Activated CD4-positive, alpha-beta T cell treated with anti-CD3 and anti-CD28 coated beads, Interleukin-2, amount 10 ng/mL, durations not matched to agents 7 days and 5 days (primary cell): ENCODE measurements at regions not wholly inside any gene's neighbourhood (a gene's known extent, or its start where the extent isn't known, plus 50 kb on each side); places are given as distances from the start of the nearest gene placed in this dataset.

ENCODE experiments used
- CTCF ChIA-PET: fragments of 350-600 bp; sonication (Branson Sonifier 250); formaldehyde crosslinking; loops from one replicate; lab custom pipeline; 2021; ENCODE audit warnings: antibody characterized with exemption; lab: Charles Lee
- POLR2A ChIA-PET: fragments of 350-600 bp; sonication (Branson Sonifier 250); formaldehyde crosslinking; loops from one replicate; lab custom pipeline; 2021; ENCODE audit warnings: antibody characterized with exemption; lab: Charles Lee
- DNase-seq: peaks from one replicate; pipeline ENCODE4 v3.0.0-alpha.2; 2020
- H3K27ac Mint-ChIP-seq: one replicate; pipeline ENCODE4 v1.8.0; 2021; ENCODE audit warnings: mild to moderate bottlenecking, moderate library complexity, mixed read lengths
- H3K27me3 Mint-ChIP-seq: one replicate; pipeline ENCODE4 v1.8.0; 2021; ENCODE audit warnings: mixed read lengths
- H3K36me3 Mint-ChIP-seq: one replicate; pipeline ENCODE4 v1.8.0; 2021; ENCODE audit warnings: low read depth, mixed read lengths
- H3K4me1 Mint-ChIP-seq: one replicate; pipeline ENCODE4 v1.8.0; 2021; ENCODE audit warnings: mixed read lengths
- H3K4me3 Mint-ChIP-seq: one replicate; pipeline ENCODE4 v1.8.0; 2021; ENCODE audit warnings: mild to moderate bottlenecking, moderate library complexity, mixed read lengths
- H3K9me3 Mint-ChIP-seq: one replicate; pipeline ENCODE4 v1.8.0; 2021; ENCODE audit warnings: mixed read lengths

- POLR2A ChIA-PET, result no interaction called here
- H3K27ac Mint-ChIP-seq, result no peak overlapping the region
- no peaks in the 10 kb centered on the region for H3K4me1 Mint-ChIP-seq
- H3K9me3 Mint-ChIP-seq, result no peaks in the 10 kb centered on the region
- H3K36me3 Mint-ChIP-seq, result peaks cover 12% of the 10 kb centered on the region
- CTCF ChIA-PET, result no interaction called here
- no peak overlapping the region for H3K4me3 Mint-ChIP-seq
- no peak for DNase-seq
- no peaks in the 10 kb centered on the region for H3K27me3 Mint-ChIP-seq
These were observed 456.5 kb downstream of the UTRN start for GRCh38 chr6:144741659-144742058.

DNA sequence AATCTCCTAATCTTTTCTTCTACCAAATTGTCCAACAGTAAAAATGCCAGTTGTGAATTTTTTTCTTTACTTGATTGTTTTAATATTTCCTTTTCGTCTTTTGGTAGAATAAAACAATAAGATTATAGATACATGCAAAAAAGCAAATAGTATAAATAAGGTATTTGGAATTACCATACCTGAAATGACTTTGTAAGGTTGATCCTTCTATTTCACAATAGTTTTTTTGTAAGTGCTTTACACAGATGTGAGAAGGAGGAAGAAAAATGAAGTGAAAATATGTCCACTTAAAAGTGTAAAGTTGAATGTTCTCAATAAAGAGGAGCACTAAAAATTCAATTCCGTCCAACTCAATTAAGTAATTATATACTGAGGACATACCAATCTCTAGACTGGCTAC lies 457.6 kb downstream of the UTRN start:
- H3K4me1 Mint-ChIP-seq, result peaks cover 2% of the 10 kb centered on the region
- H3K27ac Mint-ChIP-seq, result no peak overlapping the region
- no peak overlapping the region for H3K4me3 Mint-ChIP-seq
- no peaks in the 10 kb centered on the region for H3K9me3 Mint-ChIP-seq
- ChIA-PET CTCF (no interaction called here), POLR2A (no interaction called here)
- H3K36me3 Mint-ChIP-seq, result peaks cover 5% of the 10 kb centered on the region
- DNase-seq, result no peak
- H3K27me3 Mint-ChIP-seq, result no peaks in the 10 kb centered on the region

DNA sequence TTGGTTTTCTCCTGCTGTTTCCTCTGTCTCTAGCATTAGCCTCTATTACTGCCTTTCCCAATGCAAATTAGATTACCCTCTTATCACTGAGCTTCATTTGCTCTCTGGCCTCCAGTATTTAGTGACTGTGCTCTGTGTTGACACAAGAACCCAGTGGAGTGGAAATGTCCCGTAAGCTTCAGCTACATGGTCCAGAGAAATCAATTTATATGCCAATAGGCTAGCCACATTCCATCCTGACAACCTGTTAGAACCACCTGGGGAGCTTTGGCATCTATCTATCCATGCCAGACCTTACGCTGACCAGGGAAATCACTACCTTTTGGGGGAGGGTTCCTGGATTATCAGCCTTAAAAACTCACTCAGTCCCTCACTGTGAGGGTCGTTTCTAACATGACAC lies 459.6 kb downstream of the UTRN start:
- H3K4me1 Mint-ChIP-seq, result peaks cover 2% of the 10 kb centered on the region
- peaks cover 12% of the 10 kb centered on the region for H3K36me3 Mint-ChIP-seq
- ChIA-PET CTCF (no interaction called here), POLR2A (no interaction called here)
- no peaks in the 10 kb centered on the region for H3K27me3 Mint-ChIP-seq
- no peaks in the 10 kb centered on the region for H3K9me3 Mint-ChIP-seq
- H3K27ac Mint-ChIP-seq, result peak overlapping the region; percentile 1
- no peak for DNase-seq
- no peak overlapping the region for H3K4me3 Mint-ChIP-seq

- Mint-ChIP-seq H3K9me3 (no peaks in the 10 kb centered on the region), H3K27me3 (no peaks in the 10 kb centered on the region), H3K4me3 (no peak overlapping the region), H3K4me1 (peaks cover 2% of the 10 kb centered on the region), H3K27ac (no peak overlapping the region), H3K36me3 (peaks cover 15% of the 10 kb centered on the region)
- CTCF ChIA-PET, result no interaction called here
- DNase-seq, result no peak
- POLR2A ChIA-PET, result no interaction called here
These were observed 460.3 kb downstream of the UTRN start for GRCh38 chr6:144745439-144745838.

- H3K4me3 Mint-ChIP-seq, result no peak overlapping the region
- ChIA-PET POLR2A (no interaction called here), CTCF (no interaction called here)
These were observed 461.9 kb downstream of the UTRN start for GRCh38 chr6:144746902-144747469.

GRCh38 chr6:144749263-144749662 lies 464.1 kb downstream of the UTRN start:
- Mint-ChIP-seq H3K9me3 (no peaks in the 10 kb centered on the region), H3K4me3 (no peak overlapping the region), H3K4me1 (peaks cover 2% of the 10 kb centered on the region), H3K36me3 (peaks cover 34% of the 10 kb centered on the region), H3K27ac (no peak overlapping the region), H3K27me3 (no peaks in the 10 kb centered on the region)
- POLR2A ChIA-PET, result no interaction called here
- DNase-seq, result no peak
- CTCF ChIA-PET, result interaction anchor here (0.7 to 1.6 kb wide), 2 partner anchors 11 to 1307 kb away, joined by 3 to 4 read pairs; no protein-coding TSS in a partner anchor

More at GRCh38 chr6:144746902-144747469, 461.9 kb downstream of the UTRN start:
- no peak for DNase-seq
- no peaks in the 10 kb centered on the region for H3K27me3 Mint-ChIP-seq
- no peaks in the 10 kb centered on the region for H3K9me3 Mint-ChIP-seq
- peaks cover 23% of the 10 kb centered on the region for H3K36me3 Mint-ChIP-seq
- no peak overlapping the region for H3K27ac Mint-ChIP-seq
- peaks cover 2% of the 10 kb centered on the region for H3K4me1 Mint-ChIP-seq

- CTCF ChIA-PET, result no interaction called here
- H3K4me3 Mint-ChIP-seq, result no peak overlapping the region
- DNase-seq, result no peak
- H3K9me3 Mint-ChIP-seq, result no peaks in the 10 kb centered on the region
- POLR2A ChIA-PET, result no interaction called here
- no peaks in the 10 kb centered on the region for H3K27me3 Mint-ChIP-seq
- no peaks in the 10 kb centered on the region for H3K4me1 Mint-ChIP-seq
- peaks cover 47% of the 10 kb centered on the region for H3K36me3 Mint-ChIP-seq
- H3K27ac Mint-ChIP-seq, result no peak overlapping the region
These were observed 468.0 kb downstream of the UTRN start for GRCh38 chr6:144753023-144753705.

DNA sequence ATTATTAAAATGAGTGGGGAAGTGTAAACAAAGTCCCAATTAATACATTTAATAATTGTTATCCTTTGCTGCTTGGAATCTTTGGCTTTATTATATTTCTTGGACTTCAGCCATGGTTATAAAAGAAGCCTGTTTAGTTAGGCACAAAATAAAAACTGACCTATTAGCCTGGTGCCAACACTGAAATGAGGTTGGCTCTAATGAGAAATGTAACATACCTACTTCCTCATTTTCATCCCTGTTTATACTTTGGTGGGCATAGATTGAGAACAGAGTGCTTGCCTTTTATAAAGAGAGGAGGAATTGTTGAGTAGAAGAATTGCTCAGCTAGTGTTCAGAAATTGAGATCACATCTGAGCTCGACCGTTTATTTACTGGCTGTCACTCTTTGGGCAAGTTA lies 471.3 kb downstream of the UTRN start:
- no peak for DNase-seq
- Mint-ChIP-seq H3K4me1 (no peaks in the 10 kb centered on the region), H3K27me3 (no peaks in the 10 kb centered on the region), H3K36me3 (peaks cover 32% of the 10 kb centered on the region), H3K9me3 (no peaks in the 10 kb centered on the region), H3K4me3 (no peak overlapping the region), H3K27ac (no peak overlapping the region)
- ChIA-PET CTCF (no interaction called here), POLR2A (no interaction called here)

- CTCF ChIA-PET, result no interaction called here
These were observed 472.2 kb downstream of the UTRN start for GRCh38 chr6:144757299-144757698.

GRCh38 chr6:144757730-144758129 lies 472.6 kb downstream of the UTRN start:
- ChIA-PET POLR2A (no interaction called here), CTCF (no interaction called here)
- H3K4me3 Mint-ChIP-seq, result no peak overlapping the region
- no peaks in the 10 kb centered on the region for H3K27me3 Mint-ChIP-seq
- peaks cover 32% of the 10 kb centered on the region for H3K36me3 Mint-ChIP-seq
- no peaks in the 10 kb centered on the region for H3K4me1 Mint-ChIP-seq
- no peak overlapping the region for H3K27ac Mint-ChIP-seq
- DNase-seq, result no peak
- no peaks in the 10 kb centered on the region for H3K9me3 Mint-ChIP-seq

More at GRCh38 chr6:144757299-144757698, 472.2 kb downstream of the UTRN start:
- POLR2A ChIA-PET, result no interaction called here
- no peaks in the 10 kb centered on the region for H3K27me3 Mint-ChIP-seq
- no peak for DNase-seq
- peaks cover 34% of the 10 kb centered on the region for H3K36me3 Mint-ChIP-seq
- H3K9me3 Mint-ChIP-seq, result no peaks in the 10 kb centered on the region
- no peak overlapping the region for H3K27ac Mint-ChIP-seq
- H3K4me1 Mint-ChIP-seq, result no peaks in the 10 kb centered on the region
- no peak overlapping the region for H3K4me3 Mint-ChIP-seq

- Mint-ChIP-seq H3K27me3 (no peaks in the 10 kb centered on the region), H3K9me3 (no peaks in the 10 kb centered on the region), H3K4me1 (no peaks in the 10 kb centered on the region), H3K4me3 (no peak overlapping the region), H3K27ac (no peak overlapping the region), H3K36me3 (peaks cover 35% of the 10 kb centered on the region)
- ChIA-PET POLR2A (no interaction called here), CTCF (no interaction called here)
- DNase-seq, result no peak
These were observed 473.5 kb downstream of the UTRN start for GRCh38 chr6:144758602-144759001.

GRCh38 chr6:144762469-144762868 lies 477.3 kb downstream of the UTRN start:
- ChIA-PET POLR2A (no interaction called here), CTCF (interaction anchor here (1.3 kb wide), 1 partner anchor 15 kb away, joined by 3 read pairs; no protein-coding TSS in a partner anchor)
- H3K36me3 Mint-ChIP-seq, result peaks cover 29% of the 10 kb centered on the region
- no peaks in the 10 kb centered on the region for H3K9me3 Mint-ChIP-seq
- no peak overlapping the region for H3K4me3 Mint-ChIP-seq
- no peak overlapping the region for H3K27ac Mint-ChIP-seq
- no peaks in the 10 kb centered on the region for H3K27me3 Mint-ChIP-seq
- H3K4me1 Mint-ChIP-seq, result no peaks in the 10 kb centered on the region
- no peak for DNase-seq

- peaks cover 20% of the 10 kb centered on the region for H3K36me3 Mint-ChIP-seq
- no peak overlapping the region for H3K27ac Mint-ChIP-seq
- no peaks in the 10 kb centered on the region for H3K9me3 Mint-ChIP-seq
- DNase-seq, result no peak
- no peaks in the 10 kb centered on the region for H3K4me1 Mint-ChIP-seq
- ChIA-PET POLR2A (no interaction called here), CTCF (no interaction called here)
- no peak overlapping the region for H3K4me3 Mint-ChIP-seq
- H3K27me3 Mint-ChIP-seq, result no peaks in the 10 kb centered on the region
These were observed 481.9 kb downstream of the UTRN start for GRCh38 chr6:144767051-144767450.
